ENCODE measurements at regions not wholly inside any gene's neighbourhood (a gene's known extent, or its start where the extent isn't known, plus 50 kb on each side); places are given as distances from the start of the nearest gene placed in this dataset.

GRCh38 chr3:132202586-132202985, 114.6 kb upstream of the ACP3 start:
- H3K36me3 Mint-ChIP-seq (ENCODE audit: insufficient read depth), result peaks cover 2% of the 10 kb centered on the region
- no peaks in the 10 kb centered on the region for H3K4me1 Mint-ChIP-seq (ENCODE audit: low read depth in 2 of 2)
- no peak for DNase-seq
- no peak overlapping the region for H3K4me3 Mint-ChIP-seq
- ATAC-seq (replicated peaks), result no peak
- peaks cover 15 to 25% of the 10 kb centered on the region in 2 donors for H3K27me3 Mint-ChIP-seq
- H3K27ac Mint-ChIP-seq, result no peak overlapping the region
- no peaks in the 10 kb centered on the region for H3K9me3 Mint-ChIP-seq

GRCh38 chr3:132203889-132204596, 113.2 kb upstream of the ACP3 start:
- Mint-ChIP-seq H3K27me3 (peaks cover 15 to 38% of the 10 kb centered on the region in 2 donors), H3K27ac (no peak overlapping the region)

GRCh38 chr3:132205609-132206008, 111.6 kb upstream of the ACP3 start:
- Mint-ChIP-seq H3K9me3 (no peaks in the 10 kb centered on the region), H3K27me3 (peaks cover 11 to 32% of the 10 kb centered on the region in 2 donors), H3K4me3 (no peak overlapping the region), H3K4me1 (ENCODE audit: low read depth in 2 of 2) (no peaks in the 10 kb centered on the region), H3K27ac (no peak overlapping the region), H3K36me3 (ENCODE audit: insufficient read depth) (no peaks in the 10 kb centered on the region)
- ATAC-seq (replicated peaks) (no peak), DNase-seq (no peak)

More at GRCh38 chr3:132203889-132204596, 113.2 kb upstream of the ACP3 start:
- H3K4me1 Mint-ChIP-seq (ENCODE audit: low read depth in 2 of 2), result no peaks in the 10 kb centered on the region
- DNase-seq (no peak), ATAC-seq (replicated peaks) (no peak)
- H3K4me3 Mint-ChIP-seq, result no peak overlapping the region
- no peaks in the 10 kb centered on the region for H3K9me3 Mint-ChIP-seq
- H3K36me3 Mint-ChIP-seq (ENCODE audit: insufficient read depth), result no peaks in the 10 kb centered on the region

- no peak for ATAC-seq (replicated peaks)
- Mint-ChIP-seq H3K9me3 (no peaks in the 10 kb centered on the region), H3K36me3 (ENCODE audit: insufficient read depth) (no peaks in the 10 kb centered on the region), H3K4me1 (ENCODE audit: low read depth in 2 of 2) (no peaks in the 10 kb centered on the region), H3K27ac (no peak overlapping the region), H3K27me3 (peaks cover 13 to 56% of the 10 kb centered on the region in 2 donors), H3K4me3 (no peak overlapping the region)
- no peak for DNase-seq
Observed at GRCh38 chr3:132209855-132210254, 107.4 kb upstream of the ACP3 start.

GRCh38 chr3:132210476-132211346, 106.5 kb upstream of the ACP3 start:
- Mint-ChIP-seq H3K4me3 (no peak overlapping the region), H3K27me3 (peaks cover 13 to 56% of the 10 kb centered on the region in 2 donors), H3K4me1 (ENCODE audit: low read depth in 2 of 2) (no peaks in the 10 kb centered on the region), H3K9me3 (no peaks in the 10 kb centered on the region), H3K36me3 (ENCODE audit: insufficient read depth) (no peaks in the 10 kb centered on the region), H3K27ac (no peak overlapping the region)
- ATAC-seq (replicated peaks), result no peak
- DNase-seq, result no peak

GRCh38 chr3:132211896-132212295, 105.3 kb upstream of the ACP3 start:
- DNase-seq (no peak), ATAC-seq (replicated peaks) (no peak)
- H3K9me3 Mint-ChIP-seq, result no peaks in the 10 kb centered on the region
- no peaks in the 10 kb centered on the region for H3K4me1 Mint-ChIP-seq (ENCODE audit: low read depth in 2 of 2)
- H3K4me3 Mint-ChIP-seq, result no peak overlapping the region
- H3K27me3 Mint-ChIP-seq, result peaks cover 13 to 56% of the 10 kb centered on the region in 2 donors
- no peaks in the 10 kb centered on the region for H3K36me3 Mint-ChIP-seq (ENCODE audit: insufficient read depth)
- H3K27ac Mint-ChIP-seq, result no peak overlapping the region

GRCh38 chr3:132218817-132219755, 98.1 kb upstream of the ACP3 start:
- H3K4me3 Mint-ChIP-seq, result no peak overlapping the region
- H3K27ac Mint-ChIP-seq, result no peak overlapping the region
- no peaks in the 10 kb centered on the region for H3K9me3 Mint-ChIP-seq
- H3K4me1 Mint-ChIP-seq (ENCODE audit: low read depth in 2 of 2), result no peaks in the 10 kb centered on the region
- H3K27me3 Mint-ChIP-seq, result no peaks in the 10 kb centered on the region
- H3K36me3 Mint-ChIP-seq (ENCODE audit: insufficient read depth), result no peaks in the 10 kb centered on the region
- DNase-seq (no peak), ATAC-seq (replicated peaks) (no peak)

- Mint-ChIP-seq H3K27ac (no peak overlapping the region), H3K27me3 (no peaks in the 10 kb centered on the region), H3K9me3 (no peaks in the 10 kb centered on the region), H3K36me3 (ENCODE audit: insufficient read depth) (no peaks in the 10 kb centered on the region), H3K4me3 (no peak overlapping the region), H3K4me1 (ENCODE audit: low read depth in 2 of 2) (no peaks in the 10 kb centered on the region)
- DNase-seq (no peak), ATAC-seq (replicated peaks) (no peak)
Observed at GRCh38 chr3:132220986-132221385, 96.2 kb upstream of the ACP3 start.

- no peak overlapping the region for H3K27ac Mint-ChIP-seq
- peaks cover 0 to 5% of the 10 kb centered on the region in 2 donors for H3K27me3 Mint-ChIP-seq
- H3K4me3 Mint-ChIP-seq, result no peak overlapping the region
- peaks cover 0 to 2% of the 10 kb centered on the region in 2 donors for H3K9me3 Mint-ChIP-seq
- no peak for DNase-seq
- no peaks in the 10 kb centered on the region for H3K4me1 Mint-ChIP-seq (ENCODE audit: low read depth in 2 of 2)
- no peaks in the 10 kb centered on the region for H3K36me3 Mint-ChIP-seq (ENCODE audit: insufficient read depth)
- ATAC-seq (replicated peaks), result no peak
Observed at GRCh38 chr3:132222868-132223538, 94.2 kb upstream of the ACP3 start.

- Mint-ChIP-seq H3K9me3 (peaks cover 0 to 2% of the 10 kb centered on the region in 2 donors), H3K4me1 (ENCODE audit: low read depth in 2 of 2) (no peaks in the 10 kb centered on the region), H3K27ac (no peak overlapping the region), H3K27me3 (peaks cover 13 to 15% of the 10 kb centered on the region in 2 donors), H3K36me3 (ENCODE audit: insufficient read depth) (no peaks in the 10 kb centered on the region), H3K4me3 (no peak overlapping the region)
- ATAC-seq (replicated peaks), result no peak
- no peak for DNase-seq
Observed at GRCh38 chr3:132225664-132226063, 91.5 kb upstream of the ACP3 start.

GRCh38 chr3:132228923-132229322, 88.3 kb upstream of the ACP3 start:
- ATAC-seq (replicated peaks) (no peak), DNase-seq (no peak)
- no peaks in the 10 kb centered on the region for H3K4me1 Mint-ChIP-seq (ENCODE audit: low read depth in 2 of 2)
- no peak overlapping the region for H3K4me3 Mint-ChIP-seq
- peaks cover 17 to 24% of the 10 kb centered on the region in 2 donors for H3K27me3 Mint-ChIP-seq
- no peaks in the 10 kb centered on the region for H3K36me3 Mint-ChIP-seq (ENCODE audit: insufficient read depth)
- H3K9me3 Mint-ChIP-seq, result peaks cover 0 to 2% of the 10 kb centered on the region in 2 donors
- H3K27ac Mint-ChIP-seq, result no peak overlapping the region

- Mint-ChIP-seq H3K36me3 (ENCODE audit: insufficient read depth) (no peaks in the 10 kb centered on the region), H3K4me1 (ENCODE audit: low read depth in 2 of 2) (no peaks in the 10 kb centered on the region), H3K27ac (no peak overlapping the region), H3K27me3 (peaks cover 17 to 24% of the 10 kb centered on the region in 2 donors), H3K4me3 (no peak overlapping the region), H3K9me3 (peaks cover 0 to 2% of the 10 kb centered on the region in 2 donors)
- DNase-seq (no peak), ATAC-seq (replicated peaks) (no peak)
Observed at GRCh38 chr3:132229641-132230040, 87.6 kb upstream of the ACP3 start.
